ENCODE measurements at regions not wholly inside any gene's neighbourhood (a gene's known extent, or its start where the extent isn't known, plus 50 kb on each side); places are given as distances from the start of the nearest gene placed in this dataset.

- no peak for TF ChIP-seq RBM17 (IDR thresholded peaks at IDR 0.05; ENCODE audit: borderline replicate concordance, low read depth, low read length)
- TF ChIP-seq CXXC5 (CRISPR knock-in tag; IDR thresholded peaks at IDR 0.05) = no peak
- no peak for TF ChIP-seq BMI1 (IDR thresholded peaks at IDR 0.05; ENCODE audit: low read length)
- TF ChIP-seq BCLAF1 (IDR thresholded peaks at IDR 0.05; ENCODE audit: borderline replicate concordance in 1 of 2, control insufficient read depth in 1 of 2, low read depth in 2 of 2, low read length in 1 of 2) = no peak
- TF ChIP-seq TCF7 (IDR thresholded peaks at IDR 0.05; ENCODE audit: borderline replicate concordance) = no peak
- no peak for TF ChIP-seq SMC3 (conservative IDR thresholded peaks at IDR 0.05; ENCODE audit: insufficient read depth, low read depth, low read length)
- TF ChIP-seq NR1H2 (CRISPR knock-in tag; IDR thresholded peaks at IDR 0.05) = no peak
- TF ChIP-seq ZC3H4 (CRISPR knock-in tag; IDR thresholded peaks at IDR 0.05; ENCODE audit: borderline replicate concordance) = no peak
Observed at GRCh38 chr5:173744551-173744950, 128.1 kb upstream of the BOD1 start (continued).

- Histone ChIP-seq H3K27ac (ENCODE audit: extremely low read depth, low read depth, low read length) (no peak overlapping the region), H3K36me3 (ENCODE audit: control insufficient read depth, insufficient read depth, low read length) (no peaks in the 10 kb centered on the region), H4K20me1 (replicated peaks; ENCODE audit: control insufficient read depth, insufficient read depth, low read length) (no peaks in the 10 kb centered on the region), H3K4me2 (ENCODE audit: insufficient read depth, low read length) (no peak overlapping the region), H3K4me3 (no peak overlapping the region), H3K79me2 (ENCODE audit: control insufficient read depth, insufficient read depth, low read length) (no peaks in the 10 kb centered on the region), H3K9ac (ENCODE audit: insufficient read depth in 1 of 2, low read depth in 2 of 2, low read length in 2 of 2) (no peak overlapping the region), H3K9me3 (replicated peaks; ENCODE audit: control insufficient read depth, insufficient read depth, low read depth, low read length) (no peaks in the 10 kb centered on the region), H3K4me1 (replicated peaks in 1 of 2; ENCODE audit: control insufficient read depth in 2 of 2, insufficient read depth in 2 of 2, low read length in 2 of 2) (peaks cover 0 to 17% of the 10 kb centered on the region in 2 experiments; a peak in 3 of 5 replicates), H2AFZ (ENCODE audit: low read depth, low read length) (no peak overlapping the region), H3K27me3 (ENCODE audit: control insufficient read depth in 2 of 2, insufficient read depth in 2 of 2, low read length in 2 of 2) (no peaks in the 10 kb centered on the region), H3K9me1 (ENCODE audit: control insufficient read depth, insufficient read depth, low read length) (no peaks in the 10 kb centered on the region)
- ChIA-PET CTCF (ENCODE audit: low intra/inter-chr PET ratio) (no interaction called here), POLR2A (interaction anchor here (0.7 to 1.6 kb wide), 5 partner anchors 8 to 115 kb away, joined by 3 to 7 read pairs (median 3); no protein-coding TSS in a partner anchor)
- DNase-seq (ENCODE audit: extremely low read depth in 1 of 4, low spot score in 3 of 4) = no peak
- in situ Hi-C loops (cut with MboI) (no loop called here), intact Hi-C loops (cut with micrococcal nuclease) (no loop called here)
- no peak for FAIRE-seq
- 65% methylated on average over 4 of the region's 4 CpGs for WGBS (ENCODE audit: insufficient coverage, low coverage, missing lambda C conversion rate)
- no TSS peak for BruUV-seq (replicated peaks)
- no peak for ATAC-seq
- no peak for TF ChIP-seq THAP12 (CRISPR knock-in tag; IDR thresholded peaks at IDR 0.05)
- TF ChIP-seq MCM7 (IDR thresholded peaks at IDR 0.05) = no peak
- TF ChIP-seq STAT6 (CRISPR knock-in tag; IDR thresholded peaks at IDR 0.05) = no peak
- TF ChIP-seq BRF2 (IDR thresholded peaks at IDR 0.05; ENCODE audit: borderline replicate concordance, insufficient read depth, insufficient read length) = no peak
Observed at GRCh38 chr5:173745123-173745522, 128.7 kb upstream of the BOD1 start.

Measured in K562 (cell line).